HG03342 (cell line): ENCODE measurements at regions not wholly inside any gene's neighbourhood (a gene's known extent, or its start where the extent isn't known, plus 50 kb on each side); places are given as distances from the start of the nearest gene placed in this dataset.
"Not testable (repeated sequence)": the region's sequence is repeated elsewhere in the genome, so short reads cannot be mapped to it uniquely, and the experiment has no call there.

Source experiments
- ATAC-seq: cut with Tn5 transposase; IDR thresholded peaks from one replicate; pipeline ENCODE4 v1.9.1; 2021; ENCODE audit warnings: mild to moderate bottlenecking, moderate library complexity; ENCODE audit not compliant: unreplicated experiment

- ATAC-seq: no peak
Observed at GRCh38 chr5:51156838-51157237, 226.4 kb upstream of the ISL1 start.

- ATAC-seq: no peak
Observed at GRCh38 chr5:51159164-51159563, 224.1 kb upstream of the ISL1 start.

GRCh38 chr5:51159606-51160005 lies 223.6 kb upstream of the ISL1 start:
- ATAC-seq: no peak

GRCh38 chr5:51162245-51162644 lies 221.0 kb upstream of the ISL1 start:
- no peak for ATAC-seq

GRCh38 chr5:51165621-51166020 lies 217.6 kb upstream of the ISL1 start:
- not testable (repeated sequence) for ATAC-seq

- ATAC-seq: no peak
Observed at GRCh38 chr5:51172903-51173626, 210.2 kb upstream of the ISL1 start.

- peak; percentile 66 for ATAC-seq
Observed at GRCh38 chr5:51181208-51181894, 201.9 kb upstream of the ISL1 start.

GRCh38 chr5:51185850-51186329 lies 197.4 kb upstream of the ISL1 start:
- no peak for ATAC-seq

GRCh38 chr5:51188001-51188591 lies 195.2 kb upstream of the ISL1 start:
- no peak for ATAC-seq

GRCh38 chr5:51194671-51195070 lies 188.6 kb upstream of the ISL1 start:
- no peak for ATAC-seq

GRCh38 chr5:51201024-51201423 lies 182.2 kb upstream of the ISL1 start:
- no peak for ATAC-seq

GRCh38 chr5:51201708-51202107 lies 181.5 kb upstream of the ISL1 start:
- no peak for ATAC-seq

- ATAC-seq: no peak
Observed at GRCh38 chr5:51202161-51202560, 181.1 kb upstream of the ISL1 start.

GRCh38 chr5:51203598-51203997 lies 179.7 kb upstream of the ISL1 start:
- ATAC-seq: peak; percentile 70

- ATAC-seq: no peak
Observed at GRCh38 chr5:51208296-51208695, 175.0 kb upstream of the ISL1 start.

GRCh38 chr5:51214746-51215145 lies 168.5 kb upstream of the ISL1 start:
- ATAC-seq: no peak

- ATAC-seq: no peak
Observed at GRCh38 chr5:51225789-51226742, 157.2 kb upstream of the ISL1 start.

GRCh38 chr5:51227963-51228470 lies 155.2 kb upstream of the ISL1 start:
- no peak for ATAC-seq

- ATAC-seq: no peak
Observed at GRCh38 chr5:51230336-51230735, 152.9 kb upstream of the ISL1 start.

- no peak for ATAC-seq
Observed at GRCh38 chr5:51242456-51242855, 140.8 kb upstream of the ISL1 start.

GRCh38 chr5:51250957-51251356 lies 132.3 kb upstream of the ISL1 start:
- not testable (repeated sequence) for ATAC-seq
